ENCODE measurements at regions not wholly inside any gene's neighbourhood (a gene's known extent, or its start where the extent isn't known, plus 50 kb on each side); places are given as distances from the start of the nearest gene placed in this dataset.

GRCh38 chr13:56351041-56351440 lies 789.7 kb upstream of the PRR20A start:
- no peak overlapping the region for H3K27ac ChIP-seq
- WGBS: 92% methylated on average over 3 of the region's 3 CpGs
- no peaks in the 10 kb centered on the region for H3K4me1 ChIP-seq
- H3K4me3 ChIP-seq: no peak overlapping the region
- H3K9me3 ChIP-seq: no peaks in the 10 kb centered on the region
- TF ChIP-seq EP300 (IDR thresholded peaks at IDR 0.05) (no peak), CTCF (IDR thresholded peaks at IDR 0.05) (no peak), POLR2A (IDR thresholded peaks at IDR 0.05) (no peak), POLR2AphosphoS5 (IDR thresholded peaks at IDR 0.05) (no peak)
- H3K36me3 ChIP-seq: no peaks in the 10 kb centered on the region
- no peak for DNase-seq (ENCODE audit: low spot score in 2 of 2)
- H3K27me3 ChIP-seq: no peaks in the 10 kb centered on the region

- H3K27ac ChIP-seq: no peak overlapping the region
Observed at GRCh38 chr13:56352361-56352760, 788.4 kb upstream of the PRR20A start.

GRCh38 chr13:56352901-56353300 lies 787.8 kb upstream of the PRR20A start:
- no peaks in the 10 kb centered on the region for H3K4me1 ChIP-seq
- TF ChIP-seq CTCF (IDR thresholded peaks at IDR 0.05): no peak
- TF ChIP-seq EP300 (IDR thresholded peaks at IDR 0.05): no peak
- TF ChIP-seq POLR2AphosphoS5 (IDR thresholded peaks at IDR 0.05): no peak
- TF ChIP-seq POLR2A (IDR thresholded peaks at IDR 0.05): no peak
- no peak overlapping the region for H3K4me3 ChIP-seq
- no peak overlapping the region for H3K27ac ChIP-seq
- H3K27me3 ChIP-seq: no peaks in the 10 kb centered on the region
- H3K9me3 ChIP-seq: no peaks in the 10 kb centered on the region
- H3K36me3 ChIP-seq: no peaks in the 10 kb centered on the region
- no peak for DNase-seq (ENCODE audit: low spot score in 2 of 2)

More at GRCh38 chr13:56352361-56352760, 788.4 kb upstream of the PRR20A start:
- Histone ChIP-seq H3K4me1 (no peaks in the 10 kb centered on the region), H3K4me3 (no peak overlapping the region), H3K36me3 (no peaks in the 10 kb centered on the region), H3K9me3 (no peaks in the 10 kb centered on the region), H3K27me3 (no peaks in the 10 kb centered on the region)
- TF ChIP-seq POLR2AphosphoS5 (IDR thresholded peaks at IDR 0.05) (no peak), POLR2A (IDR thresholded peaks at IDR 0.05) (no peak), CTCF (IDR thresholded peaks at IDR 0.05) (no peak), EP300 (IDR thresholded peaks at IDR 0.05) (no peak)
- DNase-seq (ENCODE audit: low spot score in 2 of 2): no peak
- WGBS: 46% methylated on average over 4 of the region's 4 CpGs

- no peak for DNase-seq (ENCODE audit: low spot score in 2 of 2)
- no peak for TF ChIP-seq POLR2A (IDR thresholded peaks at IDR 0.05)
- TF ChIP-seq POLR2AphosphoS5 (IDR thresholded peaks at IDR 0.05): no peak
- TF ChIP-seq EP300 (IDR thresholded peaks at IDR 0.05): no peak
- no peak for TF ChIP-seq CTCF (IDR thresholded peaks at IDR 0.05)
- Histone ChIP-seq H3K27me3 (no peaks in the 10 kb centered on the region), H3K27ac (no peak overlapping the region), H3K4me1 (no peaks in the 10 kb centered on the region), H3K36me3 (no peaks in the 10 kb centered on the region), H3K9me3 (no peaks in the 10 kb centered on the region), H3K4me3 (no peak overlapping the region)
- 94% methylated on average over 1 of the region's 1 CpG for WGBS
Observed at GRCh38 chr13:56356690-56357089, 784.0 kb upstream of the PRR20A start.

GRCh38 chr13:56378566-56378965 lies 762.2 kb upstream of the PRR20A start:
- no peaks in the 10 kb centered on the region for H3K4me1 ChIP-seq
- DNase-seq (ENCODE audit: low spot score in 2 of 2): no peak
- H3K27me3 ChIP-seq: no peaks in the 10 kb centered on the region
- H3K27ac ChIP-seq: no peak overlapping the region
- peaks cover 8% of the 10 kb centered on the region for H3K9me3 ChIP-seq
- no peaks in the 10 kb centered on the region for H3K36me3 ChIP-seq
- no peak for TF ChIP-seq EP300 (IDR thresholded peaks at IDR 0.05)
- TF ChIP-seq CTCF (IDR thresholded peaks at IDR 0.05): no peak
- no peak for TF ChIP-seq POLR2A (IDR thresholded peaks at IDR 0.05)
- no peak for TF ChIP-seq POLR2AphosphoS5 (IDR thresholded peaks at IDR 0.05)
- H3K4me3 ChIP-seq: no peak overlapping the region
- WGBS: 42% methylated on average over 1 of the region's 1 CpG

Measured in suprapubic skin (tissue), 4 donors.